Vagina (tissue), 2 donors: ENCODE measurements at regions not wholly inside any gene's neighbourhood (a gene's known extent, or its start where the extent isn't known, plus 50 kb on each side); places are given as distances from the start of the nearest gene placed in this dataset.

ENCODE experiments used
- CTCF ChIP-seq, 3 experiments: fragments of 450-650 bp in 2 of 3; fragments of 200-600 bp in 1 of 3; sonication (generic) in 1 of 3; IDR thresholded peaks; one replicate each; pipeline ENCODE4 v1.5.1; 2017 to 2019; ENCODE audit warnings: antibody characterized with exemption in 3 of 3, mild to moderate bottlenecking in 2 of 3, moderate library complexity in 2 of 3
- POLR2A ChIP-seq, 2 donors: fragments of 450-650 bp; IDR thresholded peaks; one replicate each; pipeline ENCODE4 v1.6.1; 2017; ENCODE audit warnings: antibody characterized with exemption in 2 of 2, mild to moderate bottlenecking in 2 of 2, moderate library complexity in 2 of 2

DNA sequence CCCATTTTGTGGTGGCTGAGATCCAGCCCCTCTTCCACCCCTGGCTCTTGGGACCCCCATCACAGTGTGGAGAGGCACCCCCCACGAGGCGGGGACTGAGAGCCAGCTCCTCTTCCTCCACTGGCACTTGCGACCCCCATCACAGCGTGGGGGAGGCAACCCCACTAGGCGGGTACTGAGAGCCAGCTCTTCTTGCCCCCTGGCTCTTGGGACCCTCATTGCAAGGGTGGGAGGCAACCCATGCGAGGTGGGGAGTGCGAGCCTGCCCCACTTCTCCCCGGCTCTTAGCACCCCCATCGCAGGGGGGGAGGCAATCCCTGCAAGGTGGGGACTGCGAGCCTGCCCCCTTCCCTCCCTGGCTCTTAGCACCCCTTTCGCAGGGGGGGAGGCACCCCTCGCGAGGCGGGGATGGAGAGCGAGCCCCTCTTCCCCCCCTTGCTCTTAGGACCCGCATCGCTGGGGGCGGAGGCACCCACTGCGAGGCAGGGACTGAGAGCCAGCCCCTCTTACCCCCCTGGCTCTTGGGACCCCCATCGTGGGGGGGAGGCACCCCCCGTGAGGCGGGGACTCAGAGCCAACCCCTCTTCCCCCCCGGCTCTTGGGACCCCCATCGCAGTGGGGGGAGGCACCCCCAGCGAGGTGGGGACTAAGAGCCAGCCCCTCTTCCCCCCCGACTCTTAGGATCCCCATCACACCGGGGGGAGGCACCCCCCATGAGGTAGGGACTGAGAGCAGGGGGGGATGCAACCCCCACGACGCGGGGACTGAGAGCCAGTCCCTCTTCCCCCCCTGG, 364.6 kb upstream of the SPRY2 start:
- TF ChIP-seq POLR2A (IDR thresholded peaks at IDR 0.05) (no peak), CTCF (IDR thresholded peaks at IDR 0.05) (no peak)
